OCI-LY1 (cell line): ENCODE measurements at regions not wholly inside any gene's neighbourhood (a gene's known extent, or its start where the extent isn't known, plus 50 kb on each side); places are given as distances from the start of the nearest gene placed in this dataset.

Source experiments
- EZH2 ChIP-seq: fragments of 200-600 bp; sonication (generic), shearing (Covaris generic); IDR thresholded peaks from 2 replicates; pipeline ENCODE4 v1.8.0; 2017; ENCODE audit warnings: borderline replicate concordance, mixed run types, mild to moderate bottlenecking, antibody characterized with exemption, low read length, moderate library complexity, mixed read lengths
- TF ChIP-seq, protein P1 (sequence below): fragments of 200-600 bp; sonication (generic), shearing (Covaris generic); IDR thresholded peaks from 2 replicates; pipeline ENCODE4 v1.5.1; 2017; ENCODE audit warnings: mild to moderate bottlenecking, antibody characterized with exemption, low read length, moderate library complexity, mixed read lengths

DNA sequence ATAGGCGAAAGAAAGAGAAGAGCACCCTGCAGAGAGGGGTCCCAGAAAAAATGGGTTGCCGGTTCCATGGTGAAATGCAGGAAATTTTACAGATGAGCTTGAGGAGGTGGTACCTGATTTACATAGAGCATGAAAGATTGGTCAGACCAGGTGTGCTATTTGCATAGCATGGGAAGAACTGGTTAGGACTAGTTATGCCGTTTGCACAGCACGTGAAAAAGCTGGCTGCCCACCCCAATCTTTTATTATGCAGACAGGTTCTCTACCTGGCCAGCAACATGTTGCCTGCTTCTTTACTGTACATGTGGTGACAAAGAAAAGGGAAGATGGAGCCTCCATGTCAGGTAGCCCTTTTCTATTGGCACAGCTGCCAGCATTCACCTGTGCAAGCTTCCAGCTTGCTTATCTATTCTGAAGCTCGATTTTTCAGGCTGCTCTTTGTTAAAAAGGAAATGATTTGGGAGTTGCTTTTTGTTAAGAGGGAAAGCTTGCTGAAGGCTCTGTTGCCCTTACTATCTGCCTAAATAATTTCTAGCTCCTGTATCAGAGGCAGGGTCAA is 62.9 kb upstream of the ELK3 start:
- no peak for TF ChIP-seq EZH2
- TF ChIP-seq, protein P1, sequence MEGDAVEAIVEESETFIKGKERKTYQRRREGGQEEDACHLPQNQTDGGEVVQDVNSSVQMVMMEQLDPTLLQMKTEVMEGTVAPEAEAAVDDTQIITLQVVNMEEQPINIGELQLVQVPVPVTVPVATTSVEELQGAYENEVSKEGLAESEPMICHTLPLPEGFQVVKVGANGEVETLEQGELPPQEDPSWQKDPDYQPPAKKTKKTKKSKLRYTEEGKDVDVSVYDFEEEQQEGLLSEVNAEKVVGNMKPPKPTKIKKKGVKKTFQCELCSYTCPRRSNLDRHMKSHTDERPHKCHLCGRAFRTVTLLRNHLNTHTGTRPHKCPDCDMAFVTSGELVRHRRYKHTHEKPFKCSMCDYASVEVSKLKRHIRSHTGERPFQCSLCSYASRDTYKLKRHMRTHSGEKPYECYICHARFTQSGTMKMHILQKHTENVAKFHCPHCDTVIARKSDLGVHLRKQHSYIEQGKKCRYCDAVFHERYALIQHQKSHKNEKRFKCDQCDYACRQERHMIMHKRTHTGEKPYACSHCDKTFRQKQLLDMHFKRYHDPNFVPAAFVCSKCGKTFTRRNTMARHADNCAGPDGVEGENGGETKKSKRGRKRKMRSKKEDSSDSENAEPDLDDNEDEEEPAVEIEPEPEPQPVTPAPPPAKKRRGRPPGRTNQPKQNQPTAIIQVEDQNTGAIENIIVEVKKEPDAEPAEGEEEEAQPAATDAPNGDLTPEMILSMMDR, result no peak
